GM10248 (cell line): ENCODE measurements at regions not wholly inside any gene's neighbourhood (a gene's known extent, or its start where the extent isn't known, plus 50 kb on each side); places are given as distances from the start of the nearest gene placed in this dataset.
"Not testable (repeated sequence)": the region's sequence is repeated elsewhere in the genome, so short reads cannot be mapped to it uniquely, and the experiment has no call there.

Experiments used
- CTCF ChIA-PET: fragments of 300-600 bp; sonication (Branson Sonifier 250); formaldehyde crosslinking; extraction: SDS; loops from one replicate; lab custom pipeline; 2021; ENCODE audit warnings: antibody characterized with exemption; lab: Yijun Ruan, JAX
- POLR2A ChIA-PET: fragments of 350-650 bp; sonication (Branson Sonifier 250); formaldehyde crosslinking; extraction: SDS; loops from one replicate; lab custom pipeline; 2020; ENCODE audit warnings: antibody characterized with exemption; lab: Yijun Ruan, JAX
- DNase-seq: peaks from one replicate; pipeline ENCODE4 v3.0.0; 2012; ENCODE audit errors: extremely low spot score
- TF ChIP-seq, protein P1 (sequence below): IDR thresholded peaks from 2 replicates; pipeline ENCODE4 v1.5.1; 2012; ENCODE audit warnings: mild to moderate bottlenecking, low read depth; ENCODE audit errors: extremely low read depth, missing control alignments, control extremely low read depth

DNA sequence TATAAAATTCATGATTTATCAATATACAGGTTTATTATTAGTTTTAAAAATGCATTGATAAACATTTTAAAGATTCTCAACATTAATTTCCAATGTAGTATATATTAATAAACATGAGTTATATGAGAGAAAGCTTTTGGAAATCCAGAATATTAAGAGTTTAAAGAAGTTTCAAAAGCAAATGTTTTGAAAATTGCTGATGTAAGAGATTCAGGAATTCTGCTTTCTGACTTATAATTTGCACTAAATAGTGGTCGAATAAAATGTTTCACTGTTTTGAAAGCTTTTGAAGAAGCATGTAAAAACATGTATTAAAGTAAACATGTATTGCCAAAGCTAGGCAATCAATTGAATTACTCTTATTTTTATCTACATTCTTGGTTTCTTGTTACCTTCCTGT lies 151.2 kb upstream of the CXorf51B start:
- DNase-seq = no peak
- CTCF ChIA-PET = no interaction called here
- TF ChIP-seq, protein P1, sequence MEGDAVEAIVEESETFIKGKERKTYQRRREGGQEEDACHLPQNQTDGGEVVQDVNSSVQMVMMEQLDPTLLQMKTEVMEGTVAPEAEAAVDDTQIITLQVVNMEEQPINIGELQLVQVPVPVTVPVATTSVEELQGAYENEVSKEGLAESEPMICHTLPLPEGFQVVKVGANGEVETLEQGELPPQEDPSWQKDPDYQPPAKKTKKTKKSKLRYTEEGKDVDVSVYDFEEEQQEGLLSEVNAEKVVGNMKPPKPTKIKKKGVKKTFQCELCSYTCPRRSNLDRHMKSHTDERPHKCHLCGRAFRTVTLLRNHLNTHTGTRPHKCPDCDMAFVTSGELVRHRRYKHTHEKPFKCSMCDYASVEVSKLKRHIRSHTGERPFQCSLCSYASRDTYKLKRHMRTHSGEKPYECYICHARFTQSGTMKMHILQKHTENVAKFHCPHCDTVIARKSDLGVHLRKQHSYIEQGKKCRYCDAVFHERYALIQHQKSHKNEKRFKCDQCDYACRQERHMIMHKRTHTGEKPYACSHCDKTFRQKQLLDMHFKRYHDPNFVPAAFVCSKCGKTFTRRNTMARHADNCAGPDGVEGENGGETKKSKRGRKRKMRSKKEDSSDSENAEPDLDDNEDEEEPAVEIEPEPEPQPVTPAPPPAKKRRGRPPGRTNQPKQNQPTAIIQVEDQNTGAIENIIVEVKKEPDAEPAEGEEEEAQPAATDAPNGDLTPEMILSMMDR = no peak
- POLR2A ChIA-PET = no interaction called here

DNA sequence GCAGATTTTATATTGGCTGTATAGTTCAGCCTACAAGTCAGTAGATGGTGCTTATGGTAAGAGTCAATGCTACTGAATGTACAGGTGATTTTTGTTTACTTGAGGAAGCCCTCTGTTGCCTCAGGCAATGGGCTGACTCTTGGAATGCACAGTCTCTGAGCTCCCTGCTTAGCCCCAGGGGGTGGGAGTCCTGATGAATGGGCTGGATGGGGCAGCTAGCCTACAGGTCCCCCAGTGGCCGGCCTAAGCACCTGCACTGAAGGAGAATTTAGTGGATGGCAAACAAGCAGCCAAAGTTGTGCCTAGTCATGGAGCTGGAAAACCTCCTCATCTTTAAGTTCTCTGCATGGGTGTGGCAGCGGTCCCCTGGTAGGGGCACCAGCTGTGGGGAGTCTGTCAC lies 101.8 kb upstream of the CXorf51B start:
- no peak for DNase-seq
- ChIA-PET CTCF (interaction anchor here (1.1 kb wide), 1 partner anchor 12 kb away, joined by 3 read pairs; no protein-coding TSS in a partner anchor), POLR2A (no interaction called here)
- TF ChIP-seq, protein P1 = no peak

DNA sequence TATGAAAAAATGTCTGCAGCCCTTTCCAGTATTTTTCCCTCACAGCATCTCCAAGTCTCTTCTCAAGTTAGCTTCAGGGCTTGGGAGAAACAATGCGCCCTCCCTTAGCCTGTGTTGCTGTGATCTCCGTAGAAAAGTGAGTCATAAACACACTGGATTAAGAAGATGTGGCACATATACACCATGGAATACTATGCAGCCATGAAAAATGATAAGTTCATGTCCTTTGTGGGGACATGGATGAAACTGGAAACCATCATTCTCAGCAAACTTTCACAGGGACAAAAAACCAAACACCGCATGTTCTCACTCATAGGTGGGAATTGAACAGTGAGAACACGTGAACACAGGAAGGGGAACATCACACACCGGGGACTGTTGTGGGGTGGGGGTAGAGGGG lies 100.7 kb upstream of the CXorf51B start:
- POLR2A ChIA-PET, DNase-seq, CTCF ChIA-PET: not testable (repeated sequence)

DNA sequence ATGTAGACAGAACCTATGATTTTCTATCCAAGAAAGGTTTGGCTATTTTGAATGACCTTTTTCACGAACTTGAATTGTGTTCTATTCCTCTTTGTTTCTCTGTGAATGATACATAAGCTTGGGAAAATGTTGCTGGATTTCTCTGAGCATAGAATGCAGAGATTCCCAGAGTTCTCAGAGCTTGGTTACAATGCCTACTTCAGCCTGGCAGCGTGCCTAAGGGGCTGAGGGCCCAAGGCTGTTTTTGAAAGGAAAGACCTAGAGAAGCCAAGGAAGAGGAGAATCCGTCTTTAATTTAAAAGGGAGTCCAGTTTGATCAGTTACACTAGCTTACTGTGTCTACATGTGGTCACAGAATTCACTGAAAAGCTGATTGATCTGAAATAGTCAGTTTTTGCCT lies 55.3 kb upstream of the CXorf51B start:
- TF ChIP-seq, protein P1 = no peak
- ChIA-PET CTCF (no interaction called here), POLR2A (no interaction called here)
- DNase-seq = no peak

DNA sequence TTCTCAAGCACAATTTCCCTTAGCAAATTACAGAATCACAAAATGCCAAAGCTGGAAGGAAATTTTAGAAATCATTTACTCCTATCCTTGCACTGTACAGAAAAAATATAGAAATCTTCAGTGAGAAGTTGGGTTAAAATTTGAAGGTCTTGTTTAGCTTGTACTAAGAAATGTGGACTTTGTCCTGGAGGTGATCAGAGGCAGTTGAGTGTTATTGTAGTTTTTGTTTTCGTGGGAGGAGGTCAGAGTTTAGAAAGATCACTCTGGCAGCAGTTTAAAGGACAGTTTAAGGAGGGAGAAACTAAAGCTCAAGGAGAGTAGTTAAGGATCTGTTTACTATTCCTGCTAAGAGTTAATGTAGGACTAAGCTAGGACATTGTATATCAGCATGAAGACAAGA lies 54.4 kb upstream of the CXorf51B start:
- POLR2A ChIA-PET = no interaction called here
- TF ChIP-seq, protein P1 = no peak
- CTCF ChIA-PET = no interaction called here
- DNase-seq = no peak
